H1 (cell line): ENCODE measurements at regions not wholly inside any gene's neighbourhood (a gene's known extent, or its start where the extent isn't known, plus 50 kb on each side); places are given as distances from the start of the nearest gene placed in this dataset.
"Not testable (repeated sequence)": the region's sequence is repeated elsewhere in the genome, so short reads cannot be mapped to it uniquely, and the experiment has no call there.

Experiments
- CTCF ChIA-PET: fragments of 300-600 bp; sonication (Branson Sonifier 250); formaldehyde crosslinking; loops from one replicate; lab custom pipeline; 2021; ENCODE audit not compliant: partially characterized antibody; lab: Charles Lee
- POLR2A ChIA-PET: fragments of 300-600 bp; sonication (Branson Sonifier 250); formaldehyde crosslinking; loops from one replicate; lab custom pipeline; 2021; ENCODE audit warnings: inconsistent platforms; ENCODE audit not compliant: partially characterized antibody; lab: Charles Lee
- DNase-seq, 2 experiments: peaks; one replicate each; pipeline versions ENCODE4 v3.0.0 to v3.0.0-alpha.2; 2010 to 2022; ENCODE audit warnings: low spot score in 2 of 2, low read depth in 1 of 2, mixed read lengths in 1 of 2
- FAIRE-seq: peaks from 2 replicates; lab custom pipeline; 2011; peaks lifted over from hg19 to GRCh38; lab: Jason Lieb, UNC
- H2AFZ ChIP-seq: 2 replicates; pipeline ENCODE4 v1.8.1; 2012; ENCODE audit warnings: low read length, inconsistent platforms
- H2AK5ac ChIP-seq: 2 replicates; pipeline ENCODE4 v1.6.1; 2013; ENCODE audit warnings: low read depth, low read length
- H2BK120ac ChIP-seq: replicated peaks from 2 replicates; pipeline ENCODE3; 2013; ENCODE audit warnings: low read depth, low read length, inconsistent platforms
- H2BK12ac ChIP-seq: 2 replicates; pipeline ENCODE4 v1.6.1; 2013; ENCODE audit warnings: low read depth, low read length
- H2BK15ac ChIP-seq: 2 replicates; pipeline ENCODE4 v1.6.1; 2013; ENCODE audit warnings: low read length
- H2BK20ac ChIP-seq: 2 replicates; pipeline ENCODE4 v1.6.1; 2013; ENCODE audit warnings: low read length
- H2BK5ac ChIP-seq: 2 replicates; pipeline ENCODE4 v1.6.1; 2013; ENCODE audit warnings: low read depth, low read length
- H3K14ac ChIP-seq: 2 replicates; pipeline ENCODE4 v1.6.1; 2013; ENCODE audit warnings: inconsistent platforms; ENCODE audit not compliant: insufficient read length
- H3K18ac ChIP-seq: 2 replicates; pipeline ENCODE4 v1.6.1; 2013; ENCODE audit warnings: low read length; ENCODE audit errors: extremely low read depth
- H3K23ac ChIP-seq: 2 replicates; pipeline ENCODE4 v1.6.1; 2013; ENCODE audit warnings: inconsistent platforms; ENCODE audit not compliant: insufficient read length
- H3K23me2 ChIP-seq: 2 replicates; pipeline ENCODE4 v1.6.1; 2013; ENCODE audit warnings: low read depth, low read length
- H3K27ac ChIP-seq: 2 replicates; pipeline ENCODE4 v1.6.1; 2011; ENCODE audit warnings: low read depth, low read length, inconsistent platforms
- H3K27me3 ChIP-seq, 4 experiments: replicated peaks in 1 of 4; 1 replicate in 1 of 4; 2 replicates in 3 of 4; pipeline versions ENCODE4 v1.6.1 to v1.8.1; 2011 to 2013; ENCODE audit warnings: low read length in 3 of 4, mild to moderate bottlenecking in 3 of 4, inconsistent platforms in 2 of 4, mixed read lengths in 2 of 4, moderate library complexity in 1 of 4; ENCODE audit not compliant: control insufficient read depth in 3 of 4, insufficient read depth in 3 of 4; ENCODE audit errors: extremely low read depth in 1 of 4
- H3K36me3 ChIP-seq, 4 experiments: 2 replicates each; pipeline versions ENCODE4 v1.6.1 to v1.8.1; 2011 to 2013; ENCODE audit warnings: mild to moderate bottlenecking in 4 of 4, low read length in 3 of 4, moderate library complexity in 2 of 4, control low read depth in 1 of 4, inconsistent platforms in 1 of 4; ENCODE audit not compliant: insufficient read depth in 4 of 4, control insufficient read depth in 2 of 4
- H3K4ac ChIP-seq: replicated peaks from 2 replicates; pipeline ENCODE3; 2013; ENCODE audit warnings: low read length, low read depth, mixed read lengths, inconsistent platforms; ENCODE audit not compliant: insufficient read length
- H3K4me1 ChIP-seq, 4 experiments: replicated peaks in 1 of 4; 1 replicate in 1 of 4; 2 replicates in 3 of 4; pipeline versions ENCODE4 v1.6.1 to v1.8.1; 2011 to 2013; ENCODE audit warnings: low read length in 3 of 4, inconsistent platforms in 2 of 4, mixed read lengths in 1 of 4; ENCODE audit not compliant: insufficient read depth in 4 of 4, control insufficient read depth in 3 of 4
- H3K4me2 ChIP-seq, 2 experiments: 2 replicates each; pipeline versions ENCODE4 v1.6.1 to v1.8.1; 2011 to 2013; ENCODE audit warnings: low read depth in 2 of 2, low read length in 2 of 2, control low read depth in 1 of 2, inconsistent platforms in 1 of 2, mild to moderate bottlenecking in 1 of 2; ENCODE audit not compliant: insufficient read depth in 1 of 2
- H3K4me3 ChIP-seq, 4 experiments: fragments of 200-600, 300-600 bp in 1 of 4; sonication (generic), shearing (Covaris generic), sonication (Bioruptor Twin) in 1 of 4; 2 replicates each; pipeline versions ENCODE4 v1.5.1 to v1.8.1; 2011 to 2016; ENCODE audit warnings: low read length in 4 of 4, low read depth in 3 of 4, control low read depth in 2 of 4, inconsistent platforms in 2 of 4, mild to moderate bottlenecking in 2 of 4, mixed read lengths in 1 of 4, moderate library complexity in 1 of 4; ENCODE audit not compliant: insufficient read depth in 2 of 4; ENCODE audit errors: extremely low read depth in 1 of 4
- H3K56ac ChIP-seq: replicated peaks from 2 replicates; pipeline ENCODE3; 2013; ENCODE audit warnings: low read depth, mild to moderate bottlenecking, mixed read lengths, low read length, inconsistent platforms; ENCODE audit not compliant: insufficient read length
- H3K79me1 ChIP-seq: 2 replicates; pipeline ENCODE4 v1.6.1; 2013; ENCODE audit warnings: low read depth, low read length, control low read depth
- H3K79me2 ChIP-seq, 2 experiments: 2 replicates each; pipeline versions ENCODE4 v1.6.1 to v1.8.1; 2012 to 2013; ENCODE audit warnings: low read length in 2 of 2, mild to moderate bottlenecking in 2 of 2, inconsistent platforms in 1 of 2; ENCODE audit not compliant: insufficient read depth in 2 of 2, control insufficient read depth in 1 of 2
- H3K9ac ChIP-seq, 4 experiments: replicated peaks in 1 of 4; 1 replicate in 1 of 4; 2 replicates in 3 of 4; pipeline versions ENCODE4 v1.6.1 to v1.8.1; 2011 to 2013; ENCODE audit warnings: low read depth in 3 of 4, low read length in 3 of 4, control low read depth in 2 of 4, mild to moderate bottlenecking in 2 of 4, moderate library complexity in 2 of 4, inconsistent platforms in 1 of 4; ENCODE audit errors: extremely low read depth in 1 of 4
- H3K9me3 ChIP-seq, 2 experiments: 2 replicates each; pipeline versions ENCODE4 v1.6.1 to v1.8.1; 2012 to 2013; ENCODE audit warnings: mild to moderate bottlenecking in 2 of 2, moderate library complexity in 2 of 2, control low read depth in 1 of 2, inconsistent platforms in 1 of 2, low read depth in 1 of 2, low read length in 1 of 2, mixed read lengths in 1 of 2; ENCODE audit not compliant: insufficient read depth in 2 of 2
- H4K20me1 ChIP-seq, 2 experiments: replicated peaks in 1 of 2; 2 replicates each; pipeline versions ENCODE3 to v1.8.1; 2011 to 2013; ENCODE audit warnings: inconsistent platforms in 2 of 2, low read length in 2 of 2, mild to moderate bottlenecking in 1 of 2; ENCODE audit not compliant: insufficient read depth in 2 of 2, control insufficient read depth in 1 of 2
- H4K5ac ChIP-seq: 2 replicates; pipeline ENCODE4 v1.6.1; 2013; ENCODE audit warnings: low read length, low read depth, mixed read lengths, inconsistent platforms; ENCODE audit not compliant: insufficient read length
- H4K8ac ChIP-seq: 2 replicates; pipeline ENCODE4 v1.8.0; 2013; ENCODE audit warnings: mild to moderate bottlenecking, moderate library complexity, low read length, inconsistent platforms; ENCODE audit not compliant: insufficient read depth; ENCODE audit errors: extremely low read depth
- H4K91ac ChIP-seq: replicated peaks from 2 replicates; pipeline ENCODE3; 2013; ENCODE audit warnings: low read length, mixed read lengths, inconsistent platforms; ENCODE audit not compliant: insufficient read length
- WGBS, 2 experiments: shearing (Covaris generic) in 1 of 2; methylation state at CpG; one replicate each; pipeline versions ENCODE4 v1.1.6 to v1.1.7; 2013 to 2015; ENCODE audit warnings: low lambda C conversion rate in 2 of 2, mixed read lengths in 2 of 2, inconsistent platforms in 1 of 2, low coverage in 1 of 2, missing lambda C conversion rate in 1 of 2; ENCODE audit not compliant: insufficient replicate concordance in 2 of 2, insufficient coverage in 1 of 2, insufficient read length in 1 of 2; ENCODE audit errors: extremely low coverage in 1 of 2, missing lambda C conversion rate in 1 of 2; 5-methylcytosine and 5-hydroxymethylcytosine counted together

DNA sequence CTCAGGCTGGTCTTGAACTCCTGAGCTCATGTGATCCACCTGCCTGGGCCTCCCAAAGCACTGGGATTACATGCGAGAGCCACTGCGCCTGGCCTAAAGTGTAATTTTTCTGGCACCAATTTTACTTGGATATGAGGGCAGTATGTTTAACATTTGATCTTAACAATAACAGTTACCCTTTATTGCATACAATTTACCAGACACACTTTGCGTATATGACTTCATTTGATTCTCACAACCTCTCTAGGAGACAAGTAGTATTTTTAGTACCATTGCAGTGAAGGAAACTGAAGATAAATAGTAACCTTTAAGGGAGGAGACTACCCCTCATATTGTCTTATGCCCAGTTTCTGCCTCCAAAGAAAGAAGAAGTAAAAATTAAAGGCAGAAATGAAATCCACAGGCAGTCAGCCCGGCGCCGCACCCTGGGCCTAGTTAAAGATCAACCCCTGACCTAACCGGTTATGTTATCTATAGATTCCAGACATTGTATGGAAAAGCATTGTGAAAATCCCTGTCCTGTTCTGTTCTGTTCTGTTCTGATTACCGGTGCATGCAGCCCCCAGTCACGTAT lies 54.0 kb downstream of the CYP26A1 start:
- H3K18ac ChIP-seq, POLR2A ChIA-PET: not testable (repeated sequence)

More for the DNA sequence above, 54.0 kb downstream of the CYP26A1 start:
- not testable (repeated sequence) for H3K79me1 ChIP-seq, H3K27me3 ChIP-seq, H3K4me2 ChIP-seq, FAIRE-seq, H2BK12ac ChIP-seq, H3K27ac ChIP-seq, H4K8ac ChIP-seq, H2AK5ac ChIP-seq, H3K14ac ChIP-seq, H3K4me3 ChIP-seq, DNase-seq, H3K23me2 ChIP-seq, H2BK20ac ChIP-seq, H3K79me2 ChIP-seq, H4K20me1 ChIP-seq, H3K4ac ChIP-seq, H2BK15ac ChIP-seq, H4K5ac ChIP-seq, H3K4me1 ChIP-seq, H3K9ac ChIP-seq, H4K91ac ChIP-seq, H3K56ac ChIP-seq, H3K23ac ChIP-seq, H3K36me3 ChIP-seq, H2AFZ ChIP-seq, H2BK5ac ChIP-seq, H2BK120ac ChIP-seq
- 93% methylated on average over 9 of the region's 9 CpGs; no CpG with 5 or more reads in 1 of the 2 experiments for WGBS, 2 experiments
- CTCF ChIA-PET = interaction anchor here (0.6 to 2.7 kb wide), 18 partner anchors 10 to 221 kb away, joined by 3 to 22 read pairs (median 5); no protein-coding TSS in a partner anchor
- H3K9me3 ChIP-seq = peaks cover 25% of the 10 kb centered on the region in 2 experiments
